Stimulated activated CD4-positive, alpha-beta T cell treated with anti-CD3 and anti-CD28 coated beads, Interleukin-2, amount 100 ng/mL, for 4 hours (primary cell): ENCODE measurements at regions not wholly inside any gene's neighbourhood (a gene's known extent, or its start where the extent isn't known, plus 50 kb on each side); places are given as distances from the start of the nearest gene placed in this dataset.
"Not testable (repeated sequence)": the region's sequence is repeated elsewhere in the genome, so short reads cannot be mapped to it uniquely, and the experiment has no call there.

Source experiments
- DNase-seq: peaks from one replicate; pipeline ENCODE4 v3.0.0-alpha.2; 2020; ENCODE audit warnings: low read depth

- no peak for DNase-seq
These were observed 95.4 kb upstream of the PPP1R26 start for GRCh38 chr9:135384226-135384625.

- DNase-seq, result not testable (repeated sequence)
These were observed 94.7 kb upstream of the PPP1R26 start for GRCh38 chr9:135384815-135385405.

DNA sequence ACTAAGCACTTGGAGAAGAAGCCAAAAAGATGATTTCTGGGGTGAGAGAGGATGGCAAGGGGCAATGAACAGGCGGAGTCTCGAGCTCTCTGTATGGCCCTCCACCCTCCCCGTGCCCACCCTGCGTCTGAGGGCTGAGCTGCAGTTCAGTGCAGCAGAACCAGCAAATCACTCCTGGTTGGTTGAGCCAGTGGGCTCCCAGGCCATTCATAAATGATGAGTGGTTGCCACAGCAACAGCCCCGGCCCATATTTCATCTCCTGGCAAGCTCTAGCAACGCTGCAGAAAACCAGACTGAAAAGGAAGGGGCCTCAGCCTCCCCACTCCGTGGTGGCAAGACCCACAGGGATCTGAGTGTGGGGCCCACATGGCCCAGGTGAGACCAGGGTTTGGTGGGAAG lies 93.8 kb upstream of the PPP1R26 start:
- no peak for DNase-seq

GRCh38 chr9:135387976-135388375 lies 91.6 kb upstream of the PPP1R26 start:
- no peak for DNase-seq

GRCh38 chr9:135388530-135388929 lies 91.1 kb upstream of the PPP1R26 start:
- DNase-seq, result no peak

DNA sequence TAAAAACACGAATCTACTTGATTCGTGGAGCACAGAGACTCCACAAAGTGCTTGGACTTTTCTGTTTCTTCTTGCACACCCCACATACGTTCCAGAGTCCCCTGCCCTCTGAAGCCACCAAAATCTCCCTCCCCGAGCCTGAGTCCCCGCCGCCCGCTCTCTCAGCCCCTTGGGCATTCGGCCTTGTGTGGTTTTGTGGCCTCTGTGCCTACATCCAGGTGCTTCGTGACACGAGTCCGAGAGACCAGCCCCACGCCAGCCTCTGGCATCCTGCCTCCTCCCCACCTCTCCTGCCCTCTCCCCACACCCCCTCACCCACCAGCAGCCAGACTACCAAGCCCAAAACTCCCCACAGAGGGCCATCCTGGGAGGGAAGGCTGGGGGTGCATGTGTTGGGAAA lies 87.8 kb upstream of the PPP1R26 start:
- DNase-seq, result no peak

- DNase-seq, result no peak
These were observed 87.1 kb upstream of the PPP1R26 start for GRCh38 chr9:135392511-135392910.

DNA sequence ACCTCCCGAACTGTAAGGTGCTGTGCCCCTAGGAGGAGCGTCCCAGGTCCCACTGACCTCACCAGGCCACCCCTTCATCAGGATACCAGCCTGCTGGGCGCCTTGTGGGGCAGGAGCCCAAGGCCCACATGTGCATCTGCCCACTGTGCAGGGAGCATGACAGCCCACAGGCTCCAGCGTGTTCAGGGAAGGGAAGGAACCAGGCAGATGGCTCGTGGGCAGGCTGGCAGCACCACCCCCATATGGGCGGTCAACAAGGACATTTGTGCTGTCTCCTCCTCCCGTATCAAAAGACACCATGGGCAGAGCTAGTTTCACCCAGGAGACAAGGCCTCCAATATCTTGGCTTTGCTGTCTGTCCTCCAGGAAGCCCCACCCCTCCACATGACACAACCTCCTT lies 85.5 kb upstream of the PPP1R26 start:
- no peak for DNase-seq

- DNase-seq, result no peak
These were observed 84.6 kb upstream of the PPP1R26 start for GRCh38 chr9:135394699-135395645.

DNA sequence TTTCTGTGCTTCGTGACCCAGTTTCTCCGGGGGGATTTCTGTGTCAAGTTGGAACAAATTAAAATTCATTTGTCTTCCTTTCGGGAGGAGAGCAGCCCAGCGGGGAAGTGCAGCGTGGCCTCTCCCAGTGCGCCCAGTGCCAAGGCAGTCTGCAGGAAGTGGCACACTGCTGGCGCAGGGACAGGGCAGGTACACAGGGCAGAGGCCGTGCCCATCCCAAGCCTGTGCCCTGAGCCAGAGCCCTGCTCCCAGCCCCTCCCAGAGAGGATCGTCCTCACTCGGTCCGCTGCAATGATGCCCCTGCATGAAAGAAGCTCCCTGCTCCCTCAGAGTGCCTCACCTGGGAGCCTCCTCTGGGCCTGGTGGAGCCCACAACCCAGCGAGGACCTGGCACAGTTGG lies 82.4 kb upstream of the PPP1R26 start:
- DNase-seq, result no peak

DNA sequence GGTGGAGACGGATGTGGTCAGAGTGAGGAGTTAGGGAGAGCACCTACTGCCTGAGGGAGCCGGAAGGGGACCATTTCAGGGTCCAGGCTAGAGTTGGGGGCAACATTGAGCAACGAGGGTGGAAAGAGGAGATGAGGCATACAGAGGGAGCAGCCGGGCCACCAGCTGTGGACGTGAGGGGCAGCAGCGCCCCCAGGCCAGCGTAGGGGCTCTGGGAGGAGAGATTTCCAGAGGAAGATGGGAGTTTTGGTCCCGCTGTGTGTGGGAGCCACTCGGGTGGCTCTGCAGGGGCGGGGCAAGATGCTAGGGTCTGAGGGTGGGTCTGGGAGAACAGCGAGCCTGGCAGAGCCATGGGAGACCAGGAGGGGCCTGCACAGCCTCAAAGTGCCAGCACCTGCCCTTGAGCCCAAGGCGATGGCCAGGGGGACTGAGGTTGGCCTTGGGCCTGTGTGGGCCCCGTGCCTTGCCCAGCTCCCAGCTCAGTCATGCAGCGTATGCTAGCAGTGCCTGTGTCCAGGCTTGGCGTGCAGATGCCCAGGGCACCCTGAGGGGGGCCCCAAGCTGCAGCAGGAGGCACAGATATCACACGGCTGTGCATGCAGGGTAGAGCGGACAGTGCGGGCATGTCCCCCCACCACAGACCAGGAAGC lies 80.5 kb upstream of the PPP1R26 start:
- DNase-seq, result no peak

DNA sequence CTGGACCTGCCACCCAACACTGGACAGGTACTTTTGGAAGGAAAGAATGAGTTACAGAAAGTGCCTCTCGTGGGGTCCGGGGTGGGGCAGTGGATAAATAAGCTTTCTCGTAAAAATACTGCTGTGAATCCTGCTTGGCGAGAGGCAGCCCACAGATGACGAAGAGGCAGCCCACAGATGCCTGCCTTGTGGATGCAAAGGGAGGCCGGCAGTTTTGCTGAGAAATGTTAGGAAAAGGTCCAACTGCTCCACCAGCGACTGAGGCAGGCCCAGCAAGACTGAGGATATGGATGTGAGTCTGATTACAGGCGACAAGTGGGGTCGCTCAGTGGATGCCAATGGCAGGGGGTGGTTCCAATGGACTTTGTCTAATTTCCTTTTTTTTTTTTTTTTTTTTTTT lies 79.1 kb upstream of the PPP1R26 start:
- DNase-seq, result no peak

GRCh38 chr9:135401218-135401617 lies 78.4 kb upstream of the PPP1R26 start:
- no peak for DNase-seq

- no peak for DNase-seq
These were observed 77.4 kb upstream of the PPP1R26 start for GRCh38 chr9:135402048-135402738.

GRCh38 chr9:135402739-135403695 lies 76.6 kb upstream of the PPP1R26 start:
- no peak for DNase-seq

DNA sequence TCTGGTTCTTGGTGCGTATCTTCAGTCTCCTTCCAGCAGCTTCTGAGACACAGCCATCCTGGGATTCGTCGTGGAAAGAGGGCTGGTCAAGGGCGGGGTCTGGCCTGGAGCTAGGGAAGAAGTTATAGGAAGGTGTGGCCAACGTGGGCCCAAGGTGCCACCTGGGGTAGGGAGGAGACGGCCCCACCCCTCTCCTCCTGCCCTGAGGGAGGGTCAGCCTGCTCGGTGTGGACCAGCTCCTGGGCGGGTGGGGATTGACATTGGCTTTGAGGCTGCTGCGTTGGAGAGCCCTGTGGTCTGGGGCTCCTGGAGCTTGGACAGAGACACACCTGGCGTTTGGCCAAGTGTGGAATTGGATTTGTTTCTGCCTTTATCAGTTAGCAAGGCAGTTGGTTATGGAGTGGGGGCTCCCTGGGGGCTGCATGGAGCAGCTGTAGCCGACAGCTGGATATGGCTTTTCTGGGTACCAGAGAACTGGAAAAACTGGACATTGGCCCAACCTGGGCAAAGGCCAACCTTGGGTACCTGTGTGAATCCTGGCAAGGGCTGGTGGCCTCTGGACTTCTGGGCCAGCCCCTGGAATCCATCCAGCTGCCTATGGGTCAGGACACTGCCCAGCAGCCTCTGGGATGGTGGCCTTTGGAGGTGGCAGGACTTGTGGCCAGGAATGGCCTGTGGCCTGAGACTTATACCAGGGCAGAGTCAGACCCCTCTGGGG lies 75.7 kb upstream of the PPP1R26 start:
- DNase-seq, result no peak

- DNase-seq, result no peak
These were observed 75.0 kb upstream of the PPP1R26 start for GRCh38 chr9:135404451-135405144.

DNA sequence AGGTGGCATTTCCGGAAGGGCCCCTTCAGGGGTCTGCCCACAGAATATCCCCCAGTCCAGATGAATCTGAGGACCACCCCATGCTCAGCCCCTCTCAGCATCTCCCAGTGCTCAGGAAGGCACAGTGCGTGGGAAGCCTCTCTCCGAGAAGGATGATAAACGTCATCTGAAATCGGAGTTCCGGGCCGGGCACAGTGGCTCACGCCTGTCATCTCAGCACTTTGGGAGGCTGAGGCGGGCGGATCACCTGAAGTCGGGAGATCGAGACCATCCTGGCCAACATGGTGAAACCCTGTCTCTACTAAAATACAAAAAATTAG lies 74.5 kb upstream of the PPP1R26 start:
- DNase-seq, result not testable (repeated sequence)

DNA sequence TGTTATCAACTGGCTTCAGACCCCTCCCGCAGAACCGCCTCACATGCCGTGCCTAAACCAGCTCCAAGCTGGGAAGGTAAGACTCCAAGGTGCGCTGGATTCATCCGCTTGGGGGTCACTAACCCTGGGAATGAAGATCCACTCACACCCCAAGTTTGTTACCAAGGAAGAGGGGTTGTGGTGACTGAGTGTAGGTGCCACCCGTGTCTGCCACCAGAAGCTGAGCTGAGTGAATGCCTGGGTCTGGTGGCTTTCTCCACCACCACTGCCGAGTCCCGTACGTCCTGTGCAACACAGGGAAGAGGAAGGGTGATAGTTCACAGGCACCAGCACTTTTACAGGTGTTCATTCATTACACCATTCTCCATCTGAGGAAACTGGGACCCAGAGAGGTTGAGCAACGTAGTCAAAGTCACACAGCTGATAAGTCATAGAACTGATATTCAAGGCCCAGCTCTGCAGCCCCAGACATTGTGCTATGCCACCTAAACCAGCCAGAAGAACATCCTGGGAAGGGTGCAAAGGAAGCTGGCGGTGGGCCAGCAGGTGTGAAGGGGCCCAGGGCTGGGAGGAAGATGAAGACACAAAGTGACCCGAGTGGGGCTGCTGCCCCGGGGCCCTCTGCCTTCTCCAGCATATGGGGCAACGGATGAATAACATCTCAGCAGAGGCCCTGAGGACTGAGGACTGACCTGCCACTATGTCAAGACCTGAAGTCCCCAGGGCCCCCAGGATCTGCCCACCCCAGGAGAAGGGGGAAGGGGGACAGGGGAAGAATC lies 70.9 kb upstream of the PPP1R26 start:
- DNase-seq, result no peak
